ENCODE measurements at regions not wholly inside any gene's neighbourhood (a gene's known extent, or its start where the extent isn't known, plus 50 kb on each side); places are given as distances from the start of the nearest gene placed in this dataset.

GRCh38 chr1:99534638-99534930 lies 111.3 kb upstream of the PALMD start:
- Mint-ChIP-seq H3K36me3 (ENCODE audit: low read depth) (no peaks in the 10 kb centered on the region), H3K27ac (peak overlapping the region; percentile 90), H3K9me3 (no peaks in the 10 kb centered on the region), H3K4me1 (peaks cover 17% of the 10 kb centered on the region), H3K4me3 (no peak overlapping the region), H3K27me3 (ENCODE audit: low read depth, poor library complexity) (no peaks in the 10 kb centered on the region)
- TF ChIP-seq CTCF (IDR thresholded peaks at IDR 0.05) = no peak
- no peak for DNase-seq

GRCh38 chr1:99535470-99536164 lies 110.3 kb upstream of the PALMD start:
- no peak for TF ChIP-seq CTCF (IDR thresholded peaks at IDR 0.05)
- Mint-ChIP-seq H3K4me1 (peaks cover 17% of the 10 kb centered on the region), H3K27ac (no peak overlapping the region), H3K36me3 (ENCODE audit: low read depth) (no peaks in the 10 kb centered on the region), H3K27me3 (ENCODE audit: low read depth, poor library complexity) (no peaks in the 10 kb centered on the region), H3K9me3 (no peaks in the 10 kb centered on the region), H3K4me3 (no peak overlapping the region)
- no peak for DNase-seq

GRCh38 chr1:99537886-99538617 lies 107.9 kb upstream of the PALMD start:
- no peak for TF ChIP-seq CTCF (IDR thresholded peaks at IDR 0.05)
- no peak for DNase-seq
- peaks cover 17% of the 10 kb centered on the region for H3K4me1 Mint-ChIP-seq
- no peaks in the 10 kb centered on the region for H3K9me3 Mint-ChIP-seq
- H3K27ac Mint-ChIP-seq = no peak overlapping the region
- no peak overlapping the region for H3K4me3 Mint-ChIP-seq
- H3K36me3 Mint-ChIP-seq (ENCODE audit: low read depth) = no peaks in the 10 kb centered on the region
- no peaks in the 10 kb centered on the region for H3K27me3 Mint-ChIP-seq (ENCODE audit: low read depth, poor library complexity)

- peaks cover 17% of the 10 kb centered on the region for H3K4me1 Mint-ChIP-seq
- H3K27me3 Mint-ChIP-seq (ENCODE audit: low read depth, poor library complexity) = no peaks in the 10 kb centered on the region
- no peak overlapping the region for H3K27ac Mint-ChIP-seq
- H3K4me3 Mint-ChIP-seq = no peak overlapping the region
- TF ChIP-seq CTCF (IDR thresholded peaks at IDR 0.05) = no peak
- H3K36me3 Mint-ChIP-seq (ENCODE audit: low read depth) = no peaks in the 10 kb centered on the region
- DNase-seq = no peak
- no peaks in the 10 kb centered on the region for H3K9me3 Mint-ChIP-seq
Observed at GRCh38 chr1:99538618-99538956, 107.3 kb upstream of the PALMD start.

- peaks cover 13% of the 10 kb centered on the region for H3K4me1 Mint-ChIP-seq
- no peaks in the 10 kb centered on the region for H3K36me3 Mint-ChIP-seq (ENCODE audit: low read depth)
- no peak overlapping the region for H3K27ac Mint-ChIP-seq
- no peak for DNase-seq
- H3K9me3 Mint-ChIP-seq = no peaks in the 10 kb centered on the region
- H3K4me3 Mint-ChIP-seq = no peak overlapping the region
- no peak for TF ChIP-seq CTCF (IDR thresholded peaks at IDR 0.05)
- H3K27me3 Mint-ChIP-seq (ENCODE audit: low read depth, poor library complexity) = no peaks in the 10 kb centered on the region
Observed at GRCh38 chr1:99539131-99539530, 106.8 kb upstream of the PALMD start.

GRCh38 chr1:99540744-99541143 lies 105.2 kb upstream of the PALMD start:
- DNase-seq = no peak
- no peaks in the 10 kb centered on the region for H3K4me1 Mint-ChIP-seq
- no peak overlapping the region for H3K4me3 Mint-ChIP-seq
- no peaks in the 10 kb centered on the region for H3K9me3 Mint-ChIP-seq
- H3K27ac Mint-ChIP-seq = no peak overlapping the region
- no peaks in the 10 kb centered on the region for H3K27me3 Mint-ChIP-seq (ENCODE audit: low read depth, poor library complexity)
- no peak for TF ChIP-seq CTCF (IDR thresholded peaks at IDR 0.05)
- no peaks in the 10 kb centered on the region for H3K36me3 Mint-ChIP-seq (ENCODE audit: low read depth)

All from nephron progenitor cell (in vitro differentiated cells).